GM23338 (cell line): ENCODE measurements at regions not wholly inside any gene's neighbourhood (a gene's known extent, or its start where the extent isn't known, plus 50 kb on each side); places are given as distances from the start of the nearest gene placed in this dataset.

ENCODE experiments used
- ATAC-seq: fragments of 200-7000 bp; cut with Tn5 transposase; 3 replicates; pipeline ENCODE4 v1.9.1; 2020
- DNase-seq: peaks from one replicate; pipeline ENCODE4 v3.0.0-alpha.2; 2015; ENCODE audit warnings: low spot score
- H2AFZ ChIP-seq: fragments of 200-600 bp; sonication (generic); 2 replicates; pipeline ENCODE4 v1.8.0; 2016; ENCODE audit warnings: antibody characterized with exemption, mild to moderate bottlenecking, moderate library complexity
- H3F3A ChIP-seq: fragments of 200-600 bp; sonication (generic); replicated peaks from 2 replicates; pipeline ENCODE4 v1.8.0; 2017; ENCODE audit warnings: antibody characterized with exemption, mixed run types, low read depth
- H3K27ac ChIP-seq: fragments of 200-600 bp; sonication (generic); 2 replicates; pipeline ENCODE4 v1.6.1; 2016; ENCODE audit warnings: low read depth
- H3K27me3 ChIP-seq: fragments of 200-600 bp; sonication (generic); 2 replicates; pipeline ENCODE4 v1.8.0; 2016; ENCODE audit warnings: mild to moderate bottlenecking, mixed run types, moderate library complexity; ENCODE audit not compliant: insufficient read depth
- H3K36me3 ChIP-seq: fragments of 200-600 bp; sonication (generic); 2 replicates; pipeline ENCODE4 v1.8.0; 2016; ENCODE audit warnings: mild to moderate bottlenecking; ENCODE audit not compliant: insufficient read depth
- H3K4me1 ChIP-seq: fragments of 200-600 bp; sonication (generic); 2 replicates; pipeline ENCODE4 v1.8.0; 2016; ENCODE audit warnings: mild to moderate bottlenecking, moderate library complexity; ENCODE audit not compliant: insufficient read depth
- H3K4me2 ChIP-seq: fragments of 200-600 bp; sonication (generic); 2 replicates; pipeline ENCODE4 v1.7.1; 2017; ENCODE audit warnings: mixed run types
- H3K4me3 ChIP-seq: fragments of 200-600 bp; sonication (generic); 2 replicates; pipeline ENCODE4 v1.6.1; 2016; ENCODE audit warnings: mixed run types
- H3K79me2 ChIP-seq: fragments of 200-600 bp; sonication (generic); replicated peaks from 2 replicates; pipeline ENCODE4 v1.8.0; 2017; ENCODE audit warnings: mild to moderate bottlenecking; ENCODE audit not compliant: insufficient read depth
- H3K9me2 ChIP-seq: fragments of 200-600 bp; sonication (generic); 2 replicates; pipeline ENCODE4 v1.8.0; 2017; ENCODE audit not compliant: insufficient read depth
- H4K20me1 ChIP-seq: fragments of 200-600 bp; sonication (generic); replicated peaks from 2 replicates; pipeline ENCODE4 v1.8.0; 2017; ENCODE audit warnings: mild to moderate bottlenecking; ENCODE audit not compliant: insufficient read depth
- H3K27ac Mint-ChIP-seq: 2 replicates; pipeline ENCODE4 v1.8.0; 2020; ENCODE audit warnings: inconsistent platforms, mild to moderate bottlenecking, moderate library complexity, mixed read lengths
- H3K27me3 Mint-ChIP-seq: 3 replicates; pipeline ENCODE4 v1.8.0; 2022; ENCODE audit warnings: low read depth, mild to moderate bottlenecking, moderate library complexity, mixed read lengths, inconsistent platforms; ENCODE audit not compliant: insufficient read depth, poor library complexity
- H3K36me3 Mint-ChIP-seq: 3 replicates; pipeline ENCODE4 v1.8.0; 2021; ENCODE audit warnings: low read depth, mild to moderate bottlenecking, inconsistent platforms, moderate library complexity, mixed read lengths
- H3K4me1 Mint-ChIP-seq: 3 replicates; pipeline ENCODE4 v1.8.0; 2020; ENCODE audit warnings: mild to moderate bottlenecking, inconsistent platforms, mixed read lengths
- H3K4me3 Mint-ChIP-seq: 3 replicates; pipeline ENCODE4 v1.8.0; 2021; ENCODE audit warnings: moderate library complexity, mild to moderate bottlenecking, inconsistent platforms, mixed read lengths
- H3K9me3 Mint-ChIP-seq: 3 replicates; pipeline ENCODE4 v1.8.0; 2020; ENCODE audit warnings: moderate library complexity, mild to moderate bottlenecking, inconsistent platforms, mixed read lengths
- CREB1 ChIP-seq: fragments of 250-450 bp; sonication (Bioruptor Pico); IDR thresholded peaks from 2 replicates; pipeline ENCODE4 v1.5.0; 2020; ENCODE audit warnings: low read depth, mild to moderate bottlenecking, moderate library complexity
- CTCF ChIP-seq, 2 experiments: fragments of 200-600 bp in 1 of 2; sonication (generic) in 1 of 2; conservative IDR thresholded peaks; 2 replicates each; pipeline versions ENCODE4 v1.5.1 to v1.6.1; 2016 to 2017; ENCODE audit warnings: antibody characterized with exemption in 2 of 2, low read depth in 2 of 2, mild to moderate bottlenecking in 2 of 2, moderate library complexity in 1 of 2
- ETS1 ChIP-seq: IDR thresholded peaks from 2 replicates; pipeline ENCODE4 v1.6.1; 2016; ENCODE audit warnings: antibody characterized with exemption
- EZH2 ChIP-seq: fragments of 200-600 bp; sonication (generic); IDR thresholded peaks from one replicate; pipeline ENCODE4 v1.8.0; 2017; ENCODE audit warnings: antibody characterized with exemption, mild to moderate bottlenecking, low read depth; ENCODE audit not compliant: unreplicated experiment
- NANOG ChIP-seq: IDR thresholded peaks from 2 replicates; pipeline ENCODE4 v1.6.1; 2016; ENCODE audit warnings: antibody characterized with exemption, borderline replicate concordance
- POLR2AphosphoS5 ChIP-seq: IDR thresholded peaks from 2 replicates; pipeline ENCODE4 v1.6.1; 2016; ENCODE audit warnings: antibody characterized with exemption, low read depth
- REST ChIP-seq: IDR thresholded peaks from one replicate; pipeline ENCODE4 v1.6.1; 2018; ENCODE audit warnings: antibody characterized with exemption; ENCODE audit not compliant: unreplicated experiment
- STAT1 ChIP-seq: IDR thresholded peaks from one replicate; pipeline ENCODE4 v1.6.1; 2016; ENCODE audit warnings: antibody characterized with exemption; ENCODE audit not compliant: unreplicated experiment
- ZNF114 ChIP-seq: fragments of 250-450 bp; sonication (Bioruptor Pico); IDR thresholded peaks from 2 replicates; pipeline ENCODE4 v1.5.0; 2020; ENCODE audit warnings: mild to moderate bottlenecking, moderate library complexity
- ZNF462 ChIP-seq: fragments of 250-450 bp; sonication (Bioruptor Pico); IDR thresholded peaks from 2 replicates; pipeline ENCODE4 v1.5.0; 2020; ENCODE audit warnings: mild to moderate bottlenecking, moderate library complexity

- ATAC-seq (no peak), DNase-seq (no peak)
These were observed 248.2 kb upstream of the VEPH1 start for GRCh38 chr3:157751386-157751785.

More at GRCh38 chr3:157751386-157751785, 248.2 kb upstream of the VEPH1 start:
- H3K27me3 ChIP-seq = no peaks in the 10 kb centered on the region
- no peak overlapping the region for H3K27ac ChIP-seq
- H3K4me3 ChIP-seq = no peak overlapping the region
- H3K36me3 Mint-ChIP-seq = no peaks in the 10 kb centered on the region
- no peak overlapping the region for H3K27ac Mint-ChIP-seq
- H3K4me2 ChIP-seq = no peak overlapping the region
- TF ChIP-seq REST = no peak
- no peak for TF ChIP-seq CTCF (conservative IDR thresholded peaks at IDR 0.05; ENCODE audit: low read depth in 2 of 2)
- no peak for TF ChIP-seq NANOG
- TF ChIP-seq ZNF114 = no peak
- no peak for TF ChIP-seq ETS1
- TF ChIP-seq CREB1 (CRISPR knock-in tag) = no peak
- no peak for TF ChIP-seq ZNF462 (CRISPR knock-in tag)
- no peak for TF ChIP-seq STAT1
- TF ChIP-seq POLR2AphosphoS5 = no peak
- TF ChIP-seq EZH2 = no peak
- H3K79me2 ChIP-seq = no peaks in the 10 kb centered on the region
- no peaks in the 10 kb centered on the region for H3K9me2 ChIP-seq
- no peaks in the 10 kb centered on the region for H3K27me3 Mint-ChIP-seq
- H3K4me3 Mint-ChIP-seq = no peak overlapping the region
- peaks cover 30% of the 10 kb centered on the region; the same call in 2 of the 3 replicates for H3K4me1 Mint-ChIP-seq
- H4K20me1 ChIP-seq = no peaks in the 10 kb centered on the region
- no peaks in the 10 kb centered on the region; the same call in 2 of the 3 replicates for H3K9me3 Mint-ChIP-seq
- no peaks in the 10 kb centered on the region for H3F3A ChIP-seq
- H2AFZ ChIP-seq = no peak overlapping the region
- peaks cover 17% of the 10 kb centered on the region for H3K4me1 ChIP-seq
- H3K36me3 ChIP-seq = no peaks in the 10 kb centered on the region
